Panc1 (cell line): ENCODE measurements at regions not wholly inside any gene's neighbourhood (a gene's known extent, or its start where the extent isn't known, plus 50 kb on each side); places are given as distances from the start of the nearest gene placed in this dataset.

Source experiments
- ATAC-seq: fragments of 200-7000 bp; cut with Tn5 transposase; 2 replicates; pipeline ENCODE4 v1.9.1; 2020; ENCODE audit warnings: mild to moderate bottlenecking, moderate library complexity
- BruUV-seq: library from RNA; stranded (reverse); fragments of 400-500 nt; replicated peaks from 2 replicates; lab custom pipeline; 2021; lab: Mats Ljungman, UMichigan
- CTCF ChIA-PET: fragments of 300-600 bp; sonication (Branson Sonifier 250); formaldehyde crosslinking; loops from one replicate; lab custom pipeline; 2022; ENCODE audit warnings: antibody characterized with exemption; lab: Charles Lee
- POLR2A ChIA-PET: fragments of 300-600 bp; sonication (Branson Sonifier 250); formaldehyde crosslinking; loops from one replicate; lab custom pipeline; 2022; ENCODE audit warnings: antibody characterized with exemption; lab: Charles Lee
- DNase-seq: peaks from one replicate; pipeline ENCODE4 v3.0.0-alpha.2; 2010; ENCODE audit warnings: low read depth, low spot score
- H3K27ac ChIP-seq: 2 replicates; pipeline ENCODE4 v1.5.1; 2011; ENCODE audit warnings: mild to moderate bottlenecking, low read length, inconsistent platforms
- H3K27me3 ChIP-seq: fragments of 200-500 bp; sonication (Bioruptor generic); 2 replicates; pipeline ENCODE4 v1.6.0; 2014; ENCODE audit warnings: low read length, inconsistent platforms; ENCODE audit not compliant: control insufficient read depth, insufficient read depth
- H3K36me3 ChIP-seq: fragments of 200-500 bp; sonication (Bioruptor generic); 2 replicates; pipeline ENCODE4 v1.5.1; 2014; ENCODE audit warnings: inconsistent platforms, mild to moderate bottlenecking, low read length, moderate library complexity; ENCODE audit not compliant: control insufficient read depth, insufficient read depth
- H3K4me1 ChIP-seq: 2 replicates; pipeline ENCODE4 v1.5.1; 2011; ENCODE audit warnings: inconsistent platforms, mild to moderate bottlenecking, low read length, moderate library complexity; ENCODE audit not compliant: control insufficient read depth, insufficient read depth
- H3K4me3 ChIP-seq, 2 experiments: 2 replicates each; pipeline ENCODE4 v1.5.1; 2011 to 2012; ENCODE audit warnings: low read depth in 2 of 2, low read length in 2 of 2, mild to moderate bottlenecking in 2 of 2, inconsistent platforms in 1 of 2, moderate library complexity in 1 of 2
- H3K9me3 ChIP-seq: fragments of 200-500 bp; sonication (Bioruptor generic); 2 replicates; pipeline ENCODE4 v1.5.1; 2014; ENCODE audit warnings: low read depth, mild to moderate bottlenecking, inconsistent platforms, low read length, moderate library complexity; ENCODE audit not compliant: control insufficient read depth, insufficient read depth
- POLR2AphosphoS5 ChIP-seq: IDR thresholded peaks from 2 replicates; pipeline ENCODE4 v1.6.1; 2012; ENCODE audit warnings: mild to moderate bottlenecking, low read depth, low read length, moderate library complexity
- REST ChIP-seq, 2 experiments: IDR thresholded peaks; 2 replicates each; pipeline ENCODE4 v1.6.1; 2011 to 2012; ENCODE audit warnings: low read depth in 2 of 2, control low read depth in 1 of 2, low read length in 1 of 2, mild to moderate bottlenecking in 1 of 2, moderate library complexity in 1 of 2; ENCODE audit not compliant: insufficient read depth in 1 of 2
- SIN3A ChIP-seq: IDR thresholded peaks from 2 replicates; pipeline ENCODE4 v1.6.1; 2012; ENCODE audit warnings: low read depth, mild to moderate bottlenecking, low read length, moderate library complexity, borderline replicate concordance; ENCODE audit not compliant: insufficient read depth
- TCF7L2 ChIP-seq: IDR thresholded peaks from 2 replicates; pipeline ENCODE4 v1.6.1; 2011; ENCODE audit warnings: mild to moderate bottlenecking, low read depth, low read length, inconsistent platforms
- in situ Hi-C: cut with HindIII; loops from 2 replicates; pipeline ENCODE4 v1.10.0; 2016; ENCODE audit warnings: low sequenced_read_pairs, low pct_unique_long_range_greater_than_20kb
- intact Hi-C: fragments of 100-400 bp; cut with micrococcal nuclease; formaldehyde crosslinking; loops from one replicate; pipeline ENCODE4 v1.10.0; 2022; ENCODE audit not compliant: unreplicated experiment
- TF ChIP-seq, protein P1 (sequence below): fragments of 450-650 bp; IDR thresholded peaks from 2 replicates; pipeline ENCODE4 v1.5.1; 2017; ENCODE audit warnings: mild to moderate bottlenecking

- no TSS peak for BruUV-seq
- in situ Hi-C loops, result no loop called here
These were observed 402.8 kb upstream of the PODXL start for GRCh38 chr7:131959106-131959812.

GRCh38 chr7:131957338-131958020 is 401.1 kb upstream of the PODXL start:
- TF ChIP-seq REST (IDR thresholded peaks at IDR 0.05; ENCODE audit: insufficient read depth in 1 of 2, low read depth in 2 of 2, low read length in 1 of 2) (no peak), SIN3A (no peak), TCF7L2 (no peak), POLR2AphosphoS5 (no peak)
- TF ChIP-seq, protein P1, sequence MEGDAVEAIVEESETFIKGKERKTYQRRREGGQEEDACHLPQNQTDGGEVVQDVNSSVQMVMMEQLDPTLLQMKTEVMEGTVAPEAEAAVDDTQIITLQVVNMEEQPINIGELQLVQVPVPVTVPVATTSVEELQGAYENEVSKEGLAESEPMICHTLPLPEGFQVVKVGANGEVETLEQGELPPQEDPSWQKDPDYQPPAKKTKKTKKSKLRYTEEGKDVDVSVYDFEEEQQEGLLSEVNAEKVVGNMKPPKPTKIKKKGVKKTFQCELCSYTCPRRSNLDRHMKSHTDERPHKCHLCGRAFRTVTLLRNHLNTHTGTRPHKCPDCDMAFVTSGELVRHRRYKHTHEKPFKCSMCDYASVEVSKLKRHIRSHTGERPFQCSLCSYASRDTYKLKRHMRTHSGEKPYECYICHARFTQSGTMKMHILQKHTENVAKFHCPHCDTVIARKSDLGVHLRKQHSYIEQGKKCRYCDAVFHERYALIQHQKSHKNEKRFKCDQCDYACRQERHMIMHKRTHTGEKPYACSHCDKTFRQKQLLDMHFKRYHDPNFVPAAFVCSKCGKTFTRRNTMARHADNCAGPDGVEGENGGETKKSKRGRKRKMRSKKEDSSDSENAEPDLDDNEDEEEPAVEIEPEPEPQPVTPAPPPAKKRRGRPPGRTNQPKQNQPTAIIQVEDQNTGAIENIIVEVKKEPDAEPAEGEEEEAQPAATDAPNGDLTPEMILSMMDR, result no peak
- no peaks in the 10 kb centered on the region for H3K9me3 ChIP-seq
- no peaks in the 10 kb centered on the region for H3K27me3 ChIP-seq
- ChIA-PET POLR2A (no interaction called here), CTCF (no interaction called here)
- H3K4me1 ChIP-seq, result no peaks in the 10 kb centered on the region
- no peak for DNase-seq
- intact Hi-C loops (no loop called here), in situ Hi-C loops (no loop called here)
- no peak overlapping the region for H3K27ac ChIP-seq
- no peak overlapping the region for H3K4me3 ChIP-seq
- no peak for ATAC-seq
- no peaks in the 10 kb centered on the region for H3K36me3 ChIP-seq
- no TSS peak for BruUV-seq

More at GRCh38 chr7:131959106-131959812, 402.8 kb upstream of the PODXL start:
- no peaks in the 10 kb centered on the region for H3K9me3 ChIP-seq
- ATAC-seq (no peak), DNase-seq (no peak)
- H3K27ac ChIP-seq, result no peak overlapping the region
- no peak for TF ChIP-seq POLR2AphosphoS5
- no peak for TF ChIP-seq REST (IDR thresholded peaks at IDR 0.05; ENCODE audit: insufficient read depth in 1 of 2, low read depth in 2 of 2, low read length in 1 of 2)
- no peak for TF ChIP-seq SIN3A
- TF ChIP-seq, protein P1, result no peak
- TF ChIP-seq TCF7L2, result no peak
- no peaks in the 10 kb centered on the region for H3K36me3 ChIP-seq
- intact Hi-C loops, result no loop called here
- no peak overlapping the region for H3K4me3 ChIP-seq
- POLR2A ChIA-PET, result no interaction called here
- H3K27me3 ChIP-seq, result 0 out of 2 replicates have a peak, but pooled peaks cover under 1% of the 10 kb centered on the region
- CTCF ChIA-PET, result interaction anchor here (1.1 kb wide), 1 partner anchor 14 kb away, joined by 3 read pairs; no protein-coding TSS in a partner anchor
- no peaks in the 10 kb centered on the region for H3K4me1 ChIP-seq
